GM12878 (cell line): ENCODE measurements at regions not wholly inside any gene's neighbourhood (a gene's known extent, or its start where the extent isn't known, plus 50 kb on each side); places are given as distances from the start of the nearest gene placed in this dataset.

Experiments
- ATAC-seq: fragments of 200-7000 bp; cut with Tn5 transposase; 3 replicates; pipeline ENCODE4 v1.9.1; 2020; ENCODE audit warnings: mild to moderate bottlenecking, moderate library complexity
- BruUV-seq: library from RNA; stranded (reverse); fragments of 400-500 nt; replicated peaks from 2 replicates; lab custom pipeline; 2021; lab: Mats Ljungman, UMichigan
- CTCF ChIA-PET: fragments of 300-600 bp; sonication (Branson Sonifier 250); formaldehyde crosslinking; extraction: SDS; loops from one replicate; lab custom pipeline; 2021; ENCODE audit warnings: inconsistent platforms; lab: Yijun Ruan, JAX
- POLR2A ChIA-PET: fragments of 350-600 bp; formaldehyde crosslinking; extraction: SDS; loops from one replicate; lab custom pipeline; 2021; ENCODE audit warnings: inconsistent platforms; lab: Charles Lee
- RAD21 ChIA-PET: fragments of 300-600 bp; sonication (Branson Sonifier 250); formaldehyde crosslinking; loops from one replicate; lab custom pipeline; 2023; ENCODE audit warnings: antibody characterized with exemption; ENCODE audit not compliant: unreplicated experiment; lab: Charles Lee
- SMC1A ChIA-PET: fragments of 300-600 bp; sonication (Branson Sonifier 250); formaldehyde crosslinking; loops from one replicate; lab custom pipeline; 2023; ENCODE audit not compliant: unreplicated experiment, uncharacterized antibody; lab: Charles Lee
- DNase-seq: peaks from one replicate; pipeline ENCODE4 v3.0.0-alpha.2; 2011; ENCODE audit warnings: low read depth, low spot score
- FAIRE-seq: peaks from 3 replicates; lab custom pipeline; 2011; peaks lifted over from hg19 to GRCh38; lab: Jason Lieb, UNC
- H2AFZ ChIP-seq: 2 replicates; pipeline ENCODE4 v1.6.0; 2011; ENCODE audit warnings: low read depth, low read length, control low read depth; ENCODE audit not compliant: control insufficient read depth
- H3K27ac ChIP-seq: 2 replicates; pipeline ENCODE4 v1.5.1; 2011; ENCODE audit warnings: control low read depth; ENCODE audit not compliant: control insufficient read depth, insufficient read depth
- H3K27me3 ChIP-seq, 2 experiments: replicated peaks in 1 of 2; 2 replicates each; pipeline versions ENCODE4 v1.6.0 to v1.6.1; 2011; ENCODE audit warnings: low read length in 1 of 2; ENCODE audit not compliant: control insufficient read depth in 2 of 2, insufficient read depth in 2 of 2
- H3K36me3 ChIP-seq, 2 experiments: 2 replicates each; pipeline ENCODE4 v1.5.1; 2011; ENCODE audit warnings: low read length in 1 of 2; ENCODE audit not compliant: control insufficient read depth in 2 of 2, insufficient read depth in 2 of 2
- H3K4me1 ChIP-seq: 2 replicates; pipeline ENCODE4 v1.6.1; 2011; ENCODE audit warnings: mild to moderate bottlenecking, low read length, moderate library complexity, mixed read lengths; ENCODE audit not compliant: control insufficient read depth, insufficient read depth
- H3K4me2 ChIP-seq: 2 replicates; pipeline ENCODE4 v1.6.0; 2011; ENCODE audit warnings: control low read depth; ENCODE audit not compliant: control insufficient read depth, insufficient read depth
- H3K4me3 ChIP-seq: fragments of 200-600 bp; sonication (generic); 2 replicates; pipeline ENCODE4 v1.5.1; 2016
- H3K79me2 ChIP-seq: 2 replicates; pipeline ENCODE4 v1.6.0; 2011; ENCODE audit warnings: low read length; ENCODE audit not compliant: control insufficient read depth, insufficient read depth
- H3K9ac ChIP-seq: 2 replicates; pipeline ENCODE4 v1.8.0; 2011; ENCODE audit warnings: low read length, control low read depth, mixed read lengths; ENCODE audit not compliant: control insufficient read depth, insufficient read depth
- H3K9me3 ChIP-seq: replicated peaks from 3 replicates; pipeline ENCODE4 v1.5.1; 2011; ENCODE audit warnings: mild to moderate bottlenecking, low read length; ENCODE audit not compliant: control insufficient read depth, insufficient read depth
- H4K20me1 ChIP-seq: 2 replicates; pipeline ENCODE4 v1.6.0; 2011; ENCODE audit not compliant: control insufficient read depth, insufficient read depth
- BRCA1 ChIP-seq: IDR thresholded peaks from 2 replicates; pipeline ENCODE4 v1.6.1; 2011; ENCODE audit warnings: low read depth, low read length, improper control_type of control experiment
- NKRF ChIP-seq: fragments of 450-650 bp; conservative IDR thresholded peaks from 2 replicates; pipeline ENCODE4 v1.6.1; 2017; ENCODE audit warnings: mild to moderate bottlenecking, moderate library complexity
- PKNOX1 ChIP-seq: fragments of 450-650 bp; IDR thresholded peaks from 2 replicates; pipeline ENCODE4 v1.6.1; 2016; ENCODE audit warnings: mild to moderate bottlenecking
- PML ChIP-seq: IDR thresholded peaks from 2 replicates; pipeline ENCODE4 v1.6.1; 2012; ENCODE audit warnings: low read length, inconsistent platforms
- SPI1 ChIP-seq: IDR thresholded peaks from 2 replicates; pipeline ENCODE4 v1.6.1; 2011; ENCODE audit warnings: low read depth, mild to moderate bottlenecking, low read length, moderate library complexity, borderline replicate concordance; ENCODE audit not compliant: insufficient read depth
- ZNF274 ChIP-seq: IDR thresholded peaks from one replicate; pipeline ENCODE4 v1.8.0; 2011; ENCODE audit not compliant: insufficient read length, insufficient read depth
- WGBS: methylation state at CpG from one replicate; pipeline ENCODE4 v1.1.6; 2016; ENCODE audit warnings: low lambda C conversion rate; ENCODE audit not compliant: insufficient replicate concordance, insufficient coverage; ENCODE audit errors: missing lambda C conversion rate; 5-methylcytosine and 5-hydroxymethylcytosine counted together
- in situ Hi-C: fragments of 300-500 bp; cut with MboI; formaldehyde crosslinking; loops from 9 replicates; pipeline ENCODE4 v1.14.3; 2018; ENCODE audit warnings: mixed read lengths
- intact Hi-C: fragments of 100-400 bp; cut with micrococcal nuclease; formaldehyde crosslinking; loops from one replicate; pipeline ENCODE4 v1.14.2; 2022; ENCODE audit not compliant: unreplicated experiment
- TF ChIP-seq, protein P1 (sequence below): fragments of 450-650 bp; IDR thresholded peaks from 2 replicates; pipeline ENCODE4 v1.6.1; 2017; ENCODE audit warnings: borderline replicate concordance
- TF ChIP-seq, protein P2 (sequence below): fragments of 450-650 bp; IDR thresholded peaks from 2 replicates; pipeline ENCODE4 v1.6.1; 2014; ENCODE audit warnings: mild to moderate bottlenecking

DNA sequence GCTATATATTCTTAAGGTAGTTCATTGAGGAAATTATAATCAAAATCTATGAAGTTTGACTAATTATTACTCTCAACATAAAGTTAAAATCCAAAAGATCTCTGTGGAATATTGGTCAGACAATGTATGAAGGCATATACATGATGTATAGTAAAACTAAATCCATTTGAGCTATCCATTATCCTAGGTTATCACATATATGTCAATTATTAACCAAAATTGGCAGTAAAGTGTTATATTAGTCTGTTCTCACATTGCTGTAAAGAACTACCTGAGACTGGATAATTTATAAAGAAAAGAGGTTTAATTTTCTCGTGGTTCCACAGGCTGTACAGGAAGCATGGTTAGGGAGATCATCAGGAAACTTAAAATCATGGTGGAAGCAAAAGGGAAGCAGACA, 511.7 kb upstream of the SGCD start:
- no peak for FAIRE-seq
- Histone ChIP-seq H3K27ac (no peak overlapping the region), H3K9ac (no peak overlapping the region), H3K4me1 (no peaks in the 10 kb centered on the region), H3K4me3 (no peak overlapping the region), H2AFZ (no peak overlapping the region), H4K20me1 (no peaks in the 10 kb centered on the region), H3K9me3 (no peaks in the 10 kb centered on the region), H3K4me2 (no peak overlapping the region), H3K27me3 (no peaks in the 10 kb centered on the region), H3K36me3 (no peaks in the 10 kb centered on the region), H3K79me2 (no peaks in the 10 kb centered on the region)
- SMC1A ChIA-PET: no interaction called here
- TF ChIP-seq, protein P1, sequence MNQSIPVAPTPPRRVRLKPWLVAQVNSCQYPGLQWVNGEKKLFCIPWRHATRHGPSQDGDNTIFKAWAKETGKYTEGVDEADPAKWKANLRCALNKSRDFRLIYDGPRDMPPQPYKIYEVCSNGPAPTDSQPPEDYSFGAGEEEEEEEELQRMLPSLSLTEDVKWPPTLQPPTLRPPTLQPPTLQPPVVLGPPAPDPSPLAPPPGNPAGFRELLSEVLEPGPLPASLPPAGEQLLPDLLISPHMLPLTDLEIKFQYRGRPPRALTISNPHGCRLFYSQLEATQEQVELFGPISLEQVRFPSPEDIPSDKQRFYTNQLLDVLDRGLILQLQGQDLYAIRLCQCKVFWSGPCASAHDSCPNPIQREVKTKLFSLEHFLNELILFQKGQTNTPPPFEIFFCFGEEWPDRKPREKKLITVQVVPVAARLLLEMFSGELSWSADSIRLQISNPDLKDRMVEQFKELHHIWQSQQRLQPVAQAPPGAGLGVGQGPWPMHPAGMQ: no peak
- TF ChIP-seq NKRF (no peak), PML (no peak), BRCA1 (no peak), ZNF274 (no peak), SPI1 (no peak), PKNOX1 (no peak)
- TF ChIP-seq, protein P2, sequence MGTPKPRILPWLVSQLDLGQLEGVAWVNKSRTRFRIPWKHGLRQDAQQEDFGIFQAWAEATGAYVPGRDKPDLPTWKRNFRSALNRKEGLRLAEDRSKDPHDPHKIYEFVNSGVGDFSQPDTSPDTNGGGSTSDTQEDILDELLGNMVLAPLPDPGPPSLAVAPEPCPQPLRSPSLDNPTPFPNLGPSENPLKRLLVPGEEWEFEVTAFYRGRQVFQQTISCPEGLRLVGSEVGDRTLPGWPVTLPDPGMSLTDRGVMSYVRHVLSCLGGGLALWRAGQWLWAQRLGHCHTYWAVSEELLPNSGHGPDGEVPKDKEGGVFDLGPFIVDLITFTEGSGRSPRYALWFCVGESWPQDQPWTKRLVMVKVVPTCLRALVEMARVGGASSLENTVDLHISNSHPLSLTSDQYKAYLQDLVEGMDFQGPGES: no peak
- 0% methylated on average over 1 of the region's 1 CpG for WGBS
- POLR2A ChIA-PET: no interaction called here
- DNase-seq: no peak
- RAD21 ChIA-PET: no interaction called here
- ATAC-seq: no peak
- intact Hi-C loops: no loop called here
- CTCF ChIA-PET: no interaction called here
- BruUV-seq: no TSS peak
- in situ Hi-C loops: no loop called here
